CD4-positive, alpha-beta T cell treated with Interleukin-4 for 1 hour (primary cell): ENCODE measurements at regions not wholly inside any gene's neighbourhood (a gene's known extent, or its start where the extent isn't known, plus 50 kb on each side); places are given as distances from the start of the nearest gene placed in this dataset.

Experiments used
- DNase-seq, 2 donors: peaks; one replicate each; pipeline ENCODE4 v3.0.0-alpha.2; 2020 to 2022

DNA sequence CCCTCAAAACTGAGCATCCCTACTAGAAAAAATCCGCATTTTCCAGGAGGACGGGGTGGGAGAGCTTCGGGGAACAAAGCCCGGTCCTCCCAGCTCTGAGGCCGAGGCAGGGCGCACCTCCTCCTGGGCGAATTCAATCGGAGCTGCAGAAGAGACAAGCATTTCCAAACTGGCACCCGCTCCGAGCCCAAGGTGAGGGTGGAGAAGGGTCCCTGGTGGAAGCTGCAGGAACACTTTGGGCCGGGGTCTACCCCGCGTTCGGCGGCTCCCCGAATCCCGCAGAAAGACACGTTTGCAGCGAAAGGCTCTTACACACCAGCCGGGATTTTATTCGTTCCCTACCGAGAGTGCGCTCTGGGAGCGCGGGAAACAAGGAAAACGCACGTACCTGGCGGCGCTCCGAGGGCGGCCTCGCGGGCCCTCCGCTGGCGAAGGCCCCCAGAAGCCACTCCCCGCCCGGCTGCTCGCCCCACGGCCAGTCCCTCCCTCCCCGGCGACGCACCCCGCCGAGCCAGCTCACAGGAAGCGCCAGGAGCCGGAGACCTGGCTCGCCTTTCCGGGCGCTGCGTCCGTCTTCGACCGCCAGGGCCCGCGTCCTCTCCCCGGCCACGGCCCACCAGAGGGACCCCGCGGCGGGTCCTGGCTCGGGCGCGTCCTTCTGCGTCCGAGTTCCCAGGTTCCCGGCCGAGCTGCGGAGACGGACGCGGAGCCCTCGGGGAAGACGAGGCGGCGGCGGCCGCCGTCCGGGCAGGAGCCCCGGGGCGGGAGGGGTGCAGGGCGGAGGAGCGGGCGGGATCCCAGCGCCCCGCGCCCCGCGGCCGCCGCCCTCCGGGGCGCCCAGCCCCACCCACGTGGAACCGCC, 49.8 kb upstream of the BAHCC1 start:
- peak; percentile 39 to 56 for DNase-seq
